ENCODE measurements at regions not wholly inside any gene's neighbourhood (a gene's known extent, or its start where the extent isn't known, plus 50 kb on each side); places are given as distances from the start of the nearest gene placed in this dataset.

DNA sequence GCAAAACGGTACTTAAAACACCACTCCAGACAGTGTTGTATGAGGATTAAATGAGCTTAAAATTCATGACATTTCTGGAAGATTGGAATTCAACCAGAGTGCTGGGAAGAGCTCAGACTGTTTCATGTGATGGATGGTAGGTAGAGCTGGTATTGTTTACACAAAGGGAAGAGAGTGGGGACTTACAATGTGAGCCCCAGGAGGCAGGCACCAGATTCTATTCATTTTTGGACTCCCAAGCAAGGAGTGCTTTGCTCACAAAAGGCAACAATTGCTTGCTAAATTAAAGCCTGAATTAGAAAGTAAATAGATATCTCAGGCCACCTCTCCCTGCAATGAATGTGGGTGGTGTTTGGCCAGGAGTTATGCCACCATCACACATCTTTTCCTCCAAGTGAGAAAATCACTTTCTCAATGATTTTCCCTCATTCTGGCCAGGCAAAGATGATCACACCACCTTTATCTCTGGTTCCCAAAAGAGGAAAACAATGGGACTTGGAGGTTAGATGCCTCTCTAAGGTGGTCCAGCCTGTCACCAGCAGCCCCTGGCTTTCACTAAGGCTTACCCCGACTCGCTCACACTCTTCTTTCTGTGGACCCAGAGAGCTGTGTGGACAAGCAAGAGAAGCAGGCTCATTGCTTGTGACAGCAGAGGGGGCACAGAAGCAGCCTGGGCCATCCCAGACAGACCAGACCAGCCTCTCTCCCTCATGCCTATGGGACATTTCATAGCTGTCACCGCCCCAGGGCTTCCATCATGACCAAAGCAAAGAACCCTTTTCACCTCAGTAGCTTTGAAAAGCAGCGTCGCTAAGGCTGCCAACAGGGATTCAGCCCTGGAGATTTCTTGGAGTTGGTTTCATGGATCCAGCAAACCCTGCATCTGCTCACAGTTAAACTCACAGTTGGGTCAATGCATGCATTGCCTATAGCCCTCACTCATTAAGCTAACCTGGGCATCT, 63.5 kb upstream of the DRD2 start:
- H3K9me3 ChIP-seq = no peaks in the 10 kb centered on the region
- intact Hi-C loops (cut with DNase I) = no loop called here
- ATAC-seq = no peak
- no peaks in the 10 kb centered on the region for H3K36me3 ChIP-seq
- no peaks in the 10 kb centered on the region for H3K27me3 ChIP-seq
- H3K4me3 ChIP-seq = no peak overlapping the region
- DNase-seq = no peak
- no peak overlapping the region for H3K27ac ChIP-seq
- TF ChIP-seq CTCF (IDR thresholded peaks at IDR 0.05) = no peak
- H3K4me1 ChIP-seq = no peaks in the 10 kb centered on the region

GRCh38 chr11:113534625-113535024, 59.4 kb upstream of the DRD2 start:
- Histone ChIP-seq H3K4me3 (no peak overlapping the region), H3K36me3 (no peaks in the 10 kb centered on the region), H3K4me1 (no peaks in the 10 kb centered on the region), H3K9me3 (no peaks in the 10 kb centered on the region), H3K27me3 (peaks cover 0 to 19% of the 10 kb centered on the region in 2 donors), H3K27ac (no peak overlapping the region)
- no peak for DNase-seq
- ATAC-seq = no peak
- intact Hi-C loops (cut with DNase I) = loop anchor here in 1 of 2 donors (5.0 kb wide), 1 partner anchor 227 kb away; no protein-coding TSS in a partner anchor
- no peak for TF ChIP-seq CTCF (IDR thresholded peaks at IDR 0.05)

- Histone ChIP-seq H3K4me3 (no peak overlapping the region), H3K27me3 (peaks cover 0 to 19% of the 10 kb centered on the region in 2 donors), H3K36me3 (no peaks in the 10 kb centered on the region), H3K9me3 (no peaks in the 10 kb centered on the region), H3K27ac (no peak overlapping the region), H3K4me1 (no peaks in the 10 kb centered on the region)
- intact Hi-C loops (cut with DNase I) = loop anchor here in 1 of 2 donors (5.0 kb wide), 1 partner anchor 226 kb away; no protein-coding TSS in a partner anchor
- no peak for TF ChIP-seq CTCF (IDR thresholded peaks at IDR 0.05)
- ATAC-seq (no peak), DNase-seq (no peak)
Observed at GRCh38 chr11:113533425-113533698, 58.2 kb upstream of the DRD2 start.

- Histone ChIP-seq H3K9me3 (no peaks in the 10 kb centered on the region), H3K36me3 (no peaks in the 10 kb centered on the region), H3K4me1 (no peaks in the 10 kb centered on the region), H3K4me3 (no peak overlapping the region), H3K27ac (no peak overlapping the region), H3K27me3 (peaks cover 0 to 19% of the 10 kb centered on the region in 2 donors)
- DNase-seq = peak in 3 of 4 donors; percentile 63 to 78 (median 63)
- peak; percentile 95 for ATAC-seq
- peak; percentile 83 to 89 for TF ChIP-seq CTCF (IDR thresholded peaks at IDR 0.05)
- intact Hi-C loops (cut with DNase I) = loop anchor here in 1 of 2 donors (5.0 kb wide), 1 partner anchor 226 kb away; no protein-coding TSS in a partner anchor
Observed at GRCh38 chr11:113532697-113533424, 57.7 kb upstream of the DRD2 start.

Measured in left lung (tissue), 4 donors.